ENCODE measurements at regions not wholly inside any gene's neighbourhood (a gene's known extent, or its start where the extent isn't known, plus 50 kb on each side); places are given as distances from the start of the nearest gene placed in this dataset.

DNA sequence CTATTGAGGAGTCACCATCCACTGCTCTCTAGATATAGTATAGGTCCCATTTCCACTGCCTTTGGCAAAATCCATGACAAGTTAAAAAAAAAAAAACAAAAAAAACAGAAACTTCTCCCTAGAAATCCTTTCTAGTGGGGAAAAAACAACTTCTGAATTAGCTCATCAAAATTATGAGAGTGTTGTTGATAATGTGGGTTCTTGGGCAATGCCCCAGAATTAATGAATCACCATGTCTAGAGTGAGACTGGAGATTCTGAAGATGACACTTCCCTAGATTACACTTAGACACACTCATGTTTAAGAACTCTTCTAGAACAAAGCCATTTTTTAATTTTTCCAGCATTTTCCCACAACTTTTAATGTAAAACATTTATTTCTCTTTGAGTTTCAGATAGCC lies 728.0 kb upstream of the C9orf72 start:
- DNase-seq (ENCODE audit: low spot score) (peak; percentile 65), FAIRE-seq (no peak)

- DNase-seq (ENCODE audit: low spot score) (no peak), FAIRE-seq (no peak)
These were observed 744.5 kb upstream of the C9orf72 start for GRCh38 chr9:28317745-28318144.

DNA sequence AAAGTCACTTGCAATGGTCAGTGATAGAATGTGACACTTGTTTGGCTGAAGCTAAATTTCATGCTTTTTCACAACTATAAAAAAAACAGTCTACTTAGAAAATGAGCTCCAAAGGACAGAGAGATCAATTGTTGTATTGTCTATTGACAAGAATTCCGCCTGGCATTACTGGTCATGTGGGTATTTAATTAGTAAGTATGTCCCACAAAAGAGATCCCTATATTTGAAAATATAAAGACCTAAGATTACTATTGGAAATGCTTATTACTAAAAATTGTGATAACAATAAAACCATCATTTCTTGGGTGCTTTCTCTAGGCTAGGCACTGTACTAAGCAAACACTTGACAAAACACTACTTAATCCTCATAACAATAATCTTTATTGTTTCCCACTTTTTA lies 745.2 kb upstream of the C9orf72 start:
- FAIRE-seq (no peak), DNase-seq (ENCODE audit: low spot score) (no peak)

DNA sequence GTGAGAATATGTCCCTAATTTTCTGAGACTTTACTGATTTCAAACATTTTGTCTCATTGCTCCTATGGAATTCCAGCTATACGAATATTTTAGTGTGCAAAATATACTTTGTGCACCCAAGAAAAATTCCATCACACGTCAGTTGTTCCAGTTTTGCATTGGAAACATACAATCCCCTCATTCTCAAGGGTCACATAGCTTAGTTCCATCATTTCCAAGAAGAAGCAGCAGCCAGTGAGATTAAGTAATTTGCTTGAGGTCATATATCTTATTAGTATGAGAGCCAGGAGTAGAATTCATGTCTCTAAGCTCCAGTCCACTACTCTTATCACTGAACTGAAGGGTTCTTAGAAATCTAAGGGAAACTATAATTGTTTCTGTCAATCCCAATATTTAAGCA lies 746.7 kb upstream of the C9orf72 start:
- FAIRE-seq (no peak), DNase-seq (ENCODE audit: low spot score) (no peak)

GRCh38 chr9:28320616-28321015 lies 747.3 kb upstream of the C9orf72 start:
- DNase-seq (ENCODE audit: low spot score) (no peak), FAIRE-seq (no peak)

DNA sequence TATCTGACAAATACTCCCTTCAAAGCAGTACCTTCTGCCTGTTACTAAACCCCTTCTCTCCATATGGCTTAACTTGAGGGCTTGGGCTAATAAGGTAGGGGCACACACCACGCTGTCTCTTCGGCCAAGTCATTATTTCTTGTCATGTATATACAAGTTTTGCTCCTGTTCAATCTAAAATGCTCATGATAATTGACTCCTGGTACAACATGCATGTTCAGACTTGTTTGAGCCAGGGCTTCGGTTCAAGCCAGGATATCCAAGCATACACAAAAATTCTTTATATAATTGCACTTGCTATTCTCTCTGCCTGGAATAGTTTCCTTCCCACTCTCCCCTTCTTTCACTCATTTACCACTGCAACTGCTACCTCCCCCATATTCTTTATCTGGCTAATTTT lies 756.0 kb upstream of the C9orf72 start:
- DNase-seq (ENCODE audit: low spot score): no peak
- no peak for FAIRE-seq

- no peak for FAIRE-seq
- DNase-seq (ENCODE audit: low spot score): no peak
These were observed 759.4 kb upstream of the C9orf72 start for GRCh38 chr9:28332648-28333047.

DNA sequence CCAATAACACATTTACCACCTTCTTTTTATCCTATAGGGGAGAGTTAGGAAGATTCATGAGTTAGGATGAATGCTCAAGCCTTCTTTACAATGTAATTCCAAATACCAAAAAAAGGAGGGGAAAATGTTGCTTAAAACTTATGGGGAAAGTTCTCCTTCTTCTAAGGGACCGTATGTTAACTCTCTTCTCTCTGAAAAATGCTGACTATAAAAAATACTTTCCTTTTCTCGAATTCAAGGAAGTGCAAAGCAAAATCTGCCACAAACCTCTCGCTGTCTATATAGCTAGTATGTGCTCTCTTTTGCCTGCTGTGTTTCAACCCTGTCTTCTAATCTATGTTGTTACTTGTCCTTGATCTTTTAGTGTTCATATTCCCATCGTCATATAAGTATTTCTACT lies 768.6 kb upstream of the C9orf72 start:
- FAIRE-seq: no peak
- DNase-seq (ENCODE audit: low spot score): no peak

GRCh38 chr9:28342815-28343338 lies 769.6 kb upstream of the C9orf72 start:
- FAIRE-seq (no peak), DNase-seq (ENCODE audit: low spot score) (no peak)

- FAIRE-seq (no peak), DNase-seq (ENCODE audit: low spot score) (no peak)
These were observed 789.9 kb upstream of the C9orf72 start for GRCh38 chr9:28363151-28363562.

DNA sequence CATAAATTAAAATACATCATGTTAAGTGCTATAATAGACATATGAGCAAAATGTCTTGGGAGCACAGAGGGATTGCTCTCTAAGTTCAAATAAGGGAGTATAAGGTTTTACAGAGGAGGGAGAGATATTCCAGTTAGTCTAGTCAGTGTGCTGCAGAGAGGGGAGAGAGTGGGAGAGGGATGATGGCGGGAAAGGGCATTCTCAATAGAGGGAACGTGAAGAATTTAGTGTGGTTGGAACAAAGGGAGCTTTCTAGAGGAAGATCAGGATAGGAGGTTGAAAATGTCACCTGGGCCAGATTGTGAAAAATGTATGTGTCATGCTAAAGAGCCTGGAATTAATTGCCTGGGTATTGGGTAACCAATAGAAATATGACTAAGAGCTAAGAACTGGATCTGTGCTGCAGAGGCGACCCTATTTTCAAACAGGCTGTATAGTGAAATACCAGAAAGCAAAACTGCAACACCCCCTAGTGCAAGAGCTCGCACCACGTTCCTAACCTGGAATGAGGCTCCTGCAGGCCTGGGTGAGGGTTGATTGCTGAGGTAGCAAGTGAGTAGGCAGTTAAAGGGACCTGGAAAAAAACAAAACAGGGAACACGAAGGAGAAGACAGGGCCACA lies 791.8 kb upstream of the C9orf72 start:
- DNase-seq (ENCODE audit: low spot score): peak; percentile 22
- FAIRE-seq: no peak

DNA sequence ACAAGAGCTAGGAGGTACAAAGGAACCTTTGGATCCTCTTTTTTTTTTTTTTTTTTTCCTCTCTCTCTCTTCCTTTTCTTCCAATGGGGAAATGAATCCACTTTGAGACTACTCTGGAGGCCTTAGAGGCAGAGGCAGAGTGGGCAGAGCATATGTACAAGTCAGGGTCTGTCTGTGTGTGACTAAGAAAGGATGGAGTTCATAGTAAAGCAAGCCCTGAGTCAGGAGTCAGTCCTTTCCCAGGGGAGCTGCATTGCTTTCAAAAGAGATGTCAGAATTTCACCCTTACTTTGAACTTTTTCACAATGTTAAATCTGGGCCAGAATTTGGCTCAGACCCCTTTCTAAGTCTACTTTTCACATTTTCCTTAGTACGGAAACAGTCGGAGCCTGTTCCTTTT lies 792.4 kb upstream of the C9orf72 start:
- no peak for DNase-seq (ENCODE audit: low spot score)
- FAIRE-seq: no peak

DNA sequence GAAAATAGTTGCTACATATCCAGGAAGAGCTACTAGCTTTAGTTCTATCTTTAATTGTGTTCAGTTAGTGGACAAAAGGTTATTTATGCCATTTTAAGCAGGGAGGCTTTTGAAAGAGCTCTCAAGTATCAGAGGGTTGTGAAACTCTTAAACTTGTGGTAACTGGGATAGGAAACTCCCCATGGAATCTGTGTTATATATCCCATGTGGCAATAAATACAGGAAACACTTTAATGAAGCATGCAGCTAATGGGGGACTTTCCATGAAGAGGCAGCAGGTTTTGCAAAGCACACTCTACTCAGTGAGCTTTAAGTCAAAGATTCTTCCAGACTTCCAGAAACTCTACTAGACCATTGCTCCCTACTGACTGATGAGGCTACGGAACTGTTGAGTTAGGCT lies 805.0 kb upstream of the C9orf72 start:
- no peak for FAIRE-seq
- DNase-seq (ENCODE audit: low spot score): no peak

GRCh38 chr9:28379082-28379481 lies 805.8 kb upstream of the C9orf72 start:
- FAIRE-seq: no peak
- DNase-seq (ENCODE audit: low spot score): no peak

GRCh38 chr9:28389411-28389810 lies 816.1 kb upstream of the C9orf72 start:
- FAIRE-seq: no peak
- DNase-seq (ENCODE audit: low spot score): no peak

DNA sequence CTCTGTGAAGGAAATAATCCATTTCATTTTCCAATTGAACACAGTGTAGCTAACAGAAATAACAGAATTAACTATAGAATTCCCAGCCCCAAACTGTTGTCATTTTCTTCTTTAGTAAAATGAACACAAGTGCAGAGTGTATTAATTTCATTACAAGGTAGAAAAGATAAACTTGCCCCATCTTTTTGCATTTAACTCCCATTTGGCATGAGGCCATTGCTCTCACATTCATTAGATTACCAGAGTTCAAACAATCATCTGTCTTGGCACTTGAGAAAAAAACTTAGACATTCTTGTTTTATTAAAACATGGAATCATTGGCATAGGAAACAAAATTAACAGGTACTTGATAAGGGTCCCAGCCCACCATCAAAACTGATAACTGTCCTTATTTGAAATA lies 821.5 kb upstream of the C9orf72 start:
- no peak for FAIRE-seq
- DNase-seq (ENCODE audit: low spot score): no peak

- DNase-seq (ENCODE audit: low spot score): no peak
- FAIRE-seq: no peak
These were observed 822.8 kb upstream of the C9orf72 start for GRCh38 chr9:28396058-28396457.

- no peak for DNase-seq (ENCODE audit: low spot score)
- FAIRE-seq: no peak
These were observed 834.1 kb upstream of the C9orf72 start for GRCh38 chr9:28407351-28407750.

DNA sequence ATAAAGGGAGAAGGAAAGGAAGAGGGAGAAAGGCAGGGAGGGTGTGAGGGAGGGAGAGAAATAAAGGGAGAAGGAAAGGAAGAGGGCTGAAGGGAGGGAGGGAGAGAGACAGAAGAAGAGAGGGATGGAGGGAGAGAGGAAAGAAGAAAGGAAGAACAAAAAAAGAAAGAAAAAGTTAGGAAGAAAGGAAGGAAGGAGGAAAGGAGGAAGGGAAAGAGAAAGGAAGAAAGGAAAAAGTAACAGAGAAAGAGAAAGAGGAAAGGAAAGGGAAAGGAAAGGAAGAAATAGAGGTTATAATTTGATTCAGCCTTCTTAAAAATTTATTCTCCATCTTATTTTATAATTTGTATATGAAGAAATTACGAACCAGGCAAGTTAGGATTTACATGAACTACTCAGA lies 836.6 kb upstream of the C9orf72 start:
- DNase-seq (ENCODE audit: low spot score): no peak
- FAIRE-seq: no peak

GRCh38 chr9:28410411-28410810 lies 837.1 kb upstream of the C9orf72 start:
- no peak for DNase-seq (ENCODE audit: low spot score)
- no peak for FAIRE-seq

GRCh38 chr9:28413471-28413870 lies 840.2 kb upstream of the C9orf72 start:
- no peak for FAIRE-seq
- no peak for DNase-seq (ENCODE audit: low spot score)

GRCh38 chr9:28423255-28423654 lies 850.0 kb upstream of the C9orf72 start:
- DNase-seq (ENCODE audit: low spot score): no peak
- no peak for FAIRE-seq

DNA sequence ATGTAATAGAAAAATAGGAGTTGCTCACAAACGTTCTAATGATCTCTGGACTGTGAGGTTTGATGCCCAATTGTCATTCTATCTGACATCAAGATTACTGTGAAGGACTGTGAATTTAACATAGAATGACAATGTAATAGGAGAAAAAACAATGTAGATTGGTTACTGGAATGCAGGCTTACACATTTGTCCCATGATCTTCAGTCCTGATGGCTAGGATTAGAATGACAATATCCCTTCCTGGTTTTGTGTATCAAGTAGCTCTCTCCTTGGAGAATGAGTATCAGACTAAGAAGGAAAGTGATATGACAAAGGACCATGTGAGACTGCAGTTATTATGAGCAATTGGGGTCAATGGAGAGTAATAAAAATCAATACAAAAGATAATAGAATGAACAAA lies 862.2 kb upstream of the C9orf72 start:
- DNase-seq (ENCODE audit: low spot score) (no peak), FAIRE-seq (no peak)

DNA sequence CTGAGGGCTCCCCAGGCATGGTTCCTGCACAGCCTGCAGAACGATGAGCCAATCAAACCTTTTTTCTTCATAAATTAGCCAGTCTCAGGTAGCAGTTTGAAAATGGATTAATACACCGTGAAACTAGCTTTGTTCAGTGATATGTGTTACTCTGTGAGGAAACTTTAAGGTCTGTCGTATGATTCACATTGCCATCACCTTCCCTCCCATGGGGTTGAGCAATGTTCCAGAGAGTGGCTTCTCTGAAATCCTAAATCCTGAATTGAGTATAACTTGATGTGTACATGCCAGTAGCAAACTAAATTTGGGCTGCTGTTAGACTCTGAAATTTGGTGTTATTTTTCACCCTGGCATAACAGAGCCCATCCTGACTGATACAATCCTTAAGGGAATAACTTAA lies 866.4 kb upstream of the C9orf72 start:
- FAIRE-seq (no peak), DNase-seq (ENCODE audit: low spot score) (no peak)

Data from urothelium cell line (cell line).